ENCODE measurements at regions not wholly inside any gene's neighbourhood (a gene's known extent, or its start where the extent isn't known, plus 50 kb on each side); places are given as distances from the start of the nearest gene placed in this dataset.

DNA sequence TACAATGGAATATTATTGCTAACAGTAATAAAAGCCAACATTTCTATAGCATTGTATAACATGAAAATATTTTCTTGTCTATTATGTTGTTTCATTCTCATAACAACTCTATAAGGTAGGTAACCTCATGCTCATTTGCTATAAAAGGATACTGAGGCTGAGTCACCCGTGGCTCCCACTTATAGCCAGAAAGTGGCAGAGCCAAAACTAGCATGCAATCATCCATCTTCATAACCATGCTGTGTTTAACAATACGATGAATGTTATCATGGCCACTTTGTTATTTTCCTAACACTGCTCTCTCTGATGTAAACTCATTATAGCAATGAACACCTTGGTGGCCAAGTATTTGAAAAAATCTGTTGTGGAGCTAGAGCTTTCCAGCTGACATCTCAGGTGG, 80.8 kb upstream of the JUN start:
- DNase-seq = no peak

DNA sequence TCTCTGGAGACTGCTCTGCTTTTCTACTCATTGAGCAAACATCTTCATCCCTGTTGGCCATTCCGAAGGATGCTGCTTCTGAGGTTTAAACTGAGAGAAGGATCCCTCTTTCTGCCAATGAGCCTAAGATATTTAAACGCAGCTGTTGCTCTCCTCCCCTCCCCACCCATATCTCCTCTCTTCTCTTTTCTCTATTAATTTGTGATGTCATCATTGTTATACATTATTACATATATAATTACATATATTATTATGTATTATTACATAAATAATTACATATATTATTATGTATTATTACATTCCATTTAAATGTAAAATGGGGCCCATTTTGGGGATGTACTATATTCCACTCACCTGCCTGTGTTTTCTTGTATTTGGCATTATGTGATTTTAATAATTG, 82.7 kb upstream of the JUN start:
- no peak for DNase-seq

- DNase-seq = no peak
These were observed 85.9 kb upstream of the JUN start for GRCh38 chr1:58869638-58870297.

DNA sequence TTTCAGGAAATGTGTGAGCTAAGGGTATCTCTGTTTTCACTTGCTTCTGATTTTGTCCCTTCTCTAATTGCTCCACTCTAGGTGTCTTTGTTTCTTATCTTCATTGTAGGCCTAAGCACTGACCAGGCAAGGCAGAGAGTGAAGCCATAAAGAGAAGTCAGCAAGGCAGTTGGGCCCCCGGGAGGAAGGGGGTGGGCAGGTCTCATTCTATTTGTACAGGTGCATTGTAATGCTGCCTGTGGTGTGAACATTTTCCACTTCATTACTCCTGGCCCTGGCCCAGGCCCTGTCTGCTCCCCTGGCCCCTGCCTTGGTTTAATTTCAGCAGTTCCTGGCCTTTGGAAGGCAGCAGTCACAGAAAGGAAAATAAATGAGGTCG, 86.4 kb upstream of the JUN start:
- DNase-seq = no peak

- no peak for DNase-seq
These were observed 90.5 kb upstream of the JUN start for GRCh38 chr1:58874342-58874741.

GRCh38 chr1:58874757-58875755, 91.2 kb upstream of the JUN start:
- no peak for DNase-seq

DNA sequence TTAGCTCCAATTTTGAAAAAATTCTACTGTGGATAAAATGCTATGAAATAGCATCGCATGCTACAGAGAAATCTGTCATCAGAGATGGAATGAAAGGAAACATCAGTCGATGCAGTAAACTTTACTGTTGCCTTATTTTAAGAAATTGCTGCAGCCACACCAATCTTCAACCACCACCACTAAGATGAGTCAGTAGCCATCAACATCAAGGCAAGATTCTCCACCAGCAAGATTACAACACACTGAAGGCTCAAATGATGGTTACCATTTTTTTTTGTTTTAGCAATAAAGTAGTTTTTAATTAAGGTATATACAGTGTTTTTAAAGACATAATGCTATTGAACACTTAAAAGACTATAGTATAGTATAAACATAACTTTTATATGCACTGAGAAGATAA, 95.6 kb upstream of the JUN start:
- DNase-seq = no peak

DNA sequence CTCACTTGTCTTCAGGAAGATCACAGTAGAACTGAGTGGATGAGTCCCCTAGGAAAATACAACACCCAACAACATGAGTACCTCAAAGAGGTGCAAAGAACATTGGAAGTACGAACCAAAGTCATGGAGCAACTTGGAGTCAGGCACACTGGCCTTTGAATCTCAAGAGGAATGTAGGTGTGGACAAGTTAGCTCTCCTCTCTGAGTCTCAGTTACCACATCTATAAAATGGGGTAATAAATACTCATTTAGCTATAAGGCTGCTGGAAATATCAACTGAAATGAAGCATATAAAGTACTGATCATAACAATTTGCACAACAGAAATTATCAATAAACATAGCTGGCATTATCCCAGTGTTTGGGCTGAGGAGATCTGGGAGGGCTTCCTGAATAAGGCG, 96.7 kb upstream of the JUN start:
- no peak for DNase-seq

DNA sequence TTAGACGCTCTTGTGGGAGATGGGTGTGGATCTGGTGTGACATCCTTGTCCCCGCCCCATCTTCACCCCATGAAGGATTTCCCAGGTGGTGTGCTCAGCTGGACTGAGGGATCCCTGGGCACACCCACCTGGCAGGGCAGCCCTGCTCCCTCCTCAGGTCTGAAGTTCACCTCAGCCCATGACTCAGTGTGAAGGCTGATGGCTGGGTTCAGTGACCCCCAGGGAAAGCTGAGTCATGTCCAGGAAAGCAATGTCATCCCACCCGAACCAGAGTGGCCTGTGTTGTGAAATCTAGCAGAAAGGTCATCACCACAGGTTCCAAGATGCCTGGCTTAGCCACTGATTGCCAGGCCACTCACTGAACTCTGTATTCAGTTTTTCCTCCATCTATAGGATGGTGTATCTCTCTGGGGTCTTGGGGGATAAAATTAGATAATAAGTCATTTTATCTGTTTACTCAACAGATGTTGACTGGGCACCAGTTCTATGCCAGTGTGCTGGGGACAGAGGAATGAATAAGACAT, 97.7 kb upstream of the JUN start:
- no peak for DNase-seq

DNA sequence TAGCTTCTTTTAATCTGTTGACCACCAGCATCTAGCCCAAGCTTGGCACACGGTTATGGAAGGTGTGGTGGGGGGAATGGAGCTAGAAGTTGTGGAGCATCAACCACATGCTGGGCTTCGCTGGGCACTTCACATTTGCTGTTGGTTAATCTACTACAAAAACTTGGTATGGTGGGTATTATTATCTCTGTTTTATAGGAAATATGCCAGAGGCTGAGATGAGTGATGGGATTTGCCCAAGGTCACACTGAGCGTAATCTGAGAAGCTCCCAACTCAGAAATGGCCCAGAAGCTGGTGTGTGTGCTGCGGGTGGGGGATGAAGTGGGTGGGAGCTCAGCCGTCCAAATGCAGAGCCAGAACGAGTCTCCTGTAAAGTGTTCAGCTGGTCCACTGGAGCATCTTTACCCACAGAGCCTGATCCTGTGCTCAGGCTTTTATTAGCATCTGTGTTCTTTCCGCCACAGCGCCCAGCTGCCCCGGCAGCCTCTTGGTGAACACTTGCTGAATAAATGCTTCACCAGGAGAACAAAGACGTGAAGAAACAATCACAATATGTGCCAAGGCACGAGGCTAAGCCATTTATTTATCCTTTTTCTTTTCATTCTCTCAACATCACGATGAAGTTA, 98.6 kb upstream of the JUN start:
- no peak for DNase-seq

- no peak for DNase-seq
These were observed 99.4 kb upstream of the JUN start for GRCh38 chr1:58883037-58883887.

DNA sequence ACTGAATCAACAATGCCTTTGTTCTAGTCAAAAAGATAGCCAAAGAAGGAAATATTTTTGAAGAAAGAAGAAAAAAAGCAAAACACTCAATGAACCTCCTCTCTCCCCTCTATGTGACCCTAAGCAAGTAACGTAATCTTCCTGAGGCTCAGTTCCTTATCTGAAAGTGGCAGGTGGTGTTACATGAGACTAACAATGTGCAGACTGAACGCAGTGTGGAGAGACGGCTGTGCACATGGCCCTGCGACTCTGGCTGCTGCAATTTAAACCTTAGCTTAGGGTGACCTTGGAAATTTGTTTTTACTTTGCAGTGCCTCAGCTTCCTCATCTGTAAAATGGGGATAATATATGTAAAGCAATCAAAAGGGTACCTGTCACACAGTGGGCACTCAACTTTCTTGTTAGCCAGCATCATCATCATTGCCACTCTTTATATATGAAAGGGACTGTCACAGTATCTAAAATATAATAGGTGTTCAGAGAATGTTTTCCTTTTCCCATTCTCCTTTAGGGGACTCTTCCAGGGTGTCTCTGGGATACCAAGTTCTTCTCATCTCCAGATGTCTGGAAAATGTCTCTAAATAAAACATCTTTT, 100.1 kb upstream of the JUN start:
- no peak for DNase-seq

- DNase-seq = no peak
These were observed 101.1 kb upstream of the JUN start for GRCh38 chr1:58884706-58885661.

- DNase-seq = no peak
These were observed 102.2 kb upstream of the JUN start for GRCh38 chr1:58885998-58886397.

DNA sequence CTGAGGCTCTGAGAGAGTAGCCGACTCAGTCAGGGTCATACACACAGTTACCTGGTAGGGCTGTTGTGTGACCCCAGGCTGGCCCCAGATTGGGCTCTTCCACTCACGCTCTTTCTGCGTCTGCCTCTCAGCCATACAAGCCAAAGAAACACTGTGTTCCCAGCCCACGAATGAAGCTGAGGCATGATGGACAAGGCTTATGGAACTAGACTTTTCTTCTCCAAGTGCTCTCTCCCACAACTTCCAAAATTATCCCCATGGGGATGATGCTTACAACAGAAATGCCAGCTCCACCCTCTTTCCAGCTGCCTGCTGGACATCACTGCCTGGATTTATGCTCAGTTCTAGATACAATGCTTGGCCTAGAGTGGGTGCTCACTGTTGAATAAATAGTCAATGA, 102.8 kb upstream of the JUN start:
- DNase-seq = no peak

DNA sequence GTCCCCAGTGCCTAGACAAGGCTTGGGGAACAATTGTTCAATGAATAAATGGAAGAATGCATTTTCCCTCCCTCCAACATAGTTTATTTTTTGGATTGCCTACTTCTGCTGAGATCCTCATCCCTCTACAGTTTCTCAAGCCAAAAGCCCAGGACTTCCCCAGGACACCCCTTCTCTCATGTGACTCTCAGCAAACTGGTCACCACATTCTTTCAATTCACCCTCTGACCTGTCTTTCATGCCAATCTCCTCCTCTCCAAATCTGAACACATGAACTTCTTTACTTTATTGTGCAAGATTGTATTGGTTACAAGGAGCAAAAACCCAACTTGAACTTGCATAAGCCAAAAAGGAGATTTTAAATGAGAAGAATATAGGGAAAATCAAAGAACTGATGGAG, 103.2 kb upstream of the JUN start:
- no peak for DNase-seq

DNA sequence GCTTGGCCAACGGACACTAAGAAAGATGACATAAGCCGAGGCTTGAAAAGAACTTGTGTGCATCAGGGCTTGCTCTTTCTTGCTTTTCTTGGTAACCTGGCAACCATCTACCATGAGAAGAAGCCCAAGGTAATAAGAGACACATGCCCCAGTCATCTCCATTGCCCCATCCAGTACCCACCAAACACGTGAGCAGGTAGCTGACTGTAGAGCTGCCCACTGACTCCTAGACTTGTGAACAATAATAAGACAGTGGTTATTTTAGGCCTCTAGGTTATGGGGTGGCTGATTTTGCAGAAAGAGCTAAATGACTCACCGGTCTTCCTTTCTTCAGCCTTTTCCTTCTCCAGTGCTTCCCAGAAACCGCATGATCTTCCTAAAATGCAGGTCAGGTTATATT, 105.0 kb upstream of the JUN start:
- no peak for DNase-seq

DNA sequence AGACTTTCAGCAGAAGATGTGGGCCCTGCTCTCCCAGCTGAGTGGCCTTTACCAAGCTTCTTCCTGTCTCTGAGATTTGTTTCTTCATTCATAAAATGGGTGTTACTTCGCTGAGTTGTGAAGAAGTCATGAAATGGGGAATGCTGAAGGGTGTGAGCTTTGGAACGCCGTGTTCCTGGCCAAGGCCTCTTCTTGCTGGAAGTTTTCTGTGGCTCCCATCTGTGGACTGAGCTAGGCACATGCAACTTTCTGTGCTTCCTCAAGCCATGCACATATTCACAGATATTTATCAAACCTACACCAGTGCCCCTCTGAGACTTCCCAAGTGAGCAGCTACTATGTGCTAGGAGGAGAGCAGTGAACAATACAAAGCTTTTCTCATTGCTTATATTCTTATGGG, 106.3 kb upstream of the JUN start:
- no peak for DNase-seq

GRCh38 chr1:58890609-58891008, 106.8 kb upstream of the JUN start:
- DNase-seq = no peak

DNA sequence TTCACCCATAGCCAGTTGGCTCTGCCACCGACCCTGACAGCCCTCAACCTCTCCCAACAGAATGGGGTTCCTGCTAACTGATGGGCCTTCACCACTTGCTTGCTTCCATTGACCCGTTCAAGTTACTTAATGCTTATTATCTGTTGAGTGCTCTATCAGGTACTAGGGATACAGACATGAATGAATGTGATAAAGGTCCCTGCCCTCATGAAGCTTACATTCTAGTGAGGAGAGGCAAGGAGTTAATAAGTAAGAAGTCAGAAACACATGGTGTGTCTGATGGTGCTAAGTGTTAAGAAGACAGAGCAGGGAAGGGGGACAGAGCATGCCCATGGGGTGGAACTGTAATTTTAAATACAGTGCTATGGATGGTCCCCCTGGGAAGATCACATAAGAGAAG, 107.5 kb upstream of the JUN start:
- DNase-seq = no peak

DNA sequence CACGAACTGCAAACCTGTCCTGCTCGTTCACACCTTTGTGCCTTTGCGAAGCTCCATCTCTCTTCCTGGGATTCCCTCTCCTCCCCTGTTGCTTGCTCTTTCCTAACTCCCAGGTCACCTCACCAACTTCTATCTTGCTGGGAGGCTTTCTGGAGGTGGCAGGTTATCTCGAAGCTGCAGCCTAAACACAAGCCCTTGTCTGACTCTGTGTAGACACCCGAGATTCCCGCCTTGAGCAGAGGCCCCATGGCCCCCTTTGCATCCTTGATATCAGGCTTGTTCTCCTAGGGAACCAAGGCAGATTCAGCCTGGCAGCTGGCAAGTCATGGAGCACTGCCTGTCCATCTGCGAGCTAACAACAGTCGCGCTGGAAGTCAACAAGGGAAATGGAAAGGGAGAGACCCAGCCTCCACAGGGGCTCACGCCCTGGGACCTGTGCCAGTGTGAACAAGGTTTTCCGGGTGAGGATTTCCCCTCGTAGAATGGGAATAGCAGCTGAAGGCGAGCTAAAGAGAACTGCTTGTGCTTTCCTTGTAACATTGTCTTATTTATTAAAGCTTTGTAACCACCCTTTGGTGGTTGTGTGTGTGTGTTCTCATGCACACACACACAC, 109.5 kb upstream of the JUN start:
- DNase-seq = no peak
